IMR-90 (cell line): ENCODE measurements at regions not wholly inside any gene's neighbourhood (a gene's known extent, or its start where the extent isn't known, plus 50 kb on each side); places are given as distances from the start of the nearest gene placed in this dataset.

Experiments
- CEBPB ChIP-seq: IDR thresholded peaks from 2 replicates; pipeline ENCODE4 v1.6.1; 2012; ENCODE audit warnings: low read depth, low read length, improper control_type of control experiment
- ELK1 ChIP-seq: fragments of 150-350 bp; IDR thresholded peaks from 2 replicates; pipeline ENCODE4 v1.6.1; 2016; ENCODE audit warnings: low read depth, mild to moderate bottlenecking, low read length, moderate library complexity, borderline replicate concordance
- MAZ ChIP-seq: IDR thresholded peaks from 2 replicates; pipeline ENCODE4 v1.6.1; 2012; ENCODE audit warnings: low read depth, mild to moderate bottlenecking, low read length, improper control_type of control experiment, moderate library complexity, borderline replicate concordance
- POLR2A ChIP-seq: IDR thresholded peaks from 2 replicates; pipeline ENCODE4 v1.6.1; 2012; ENCODE audit warnings: mild to moderate bottlenecking, low read depth, low read length
- RAD21 ChIP-seq: IDR thresholded peaks from 2 replicates; pipeline ENCODE4 v1.6.1; 2012; ENCODE audit warnings: low read length, improper control_type of control experiment
- RCOR1 ChIP-seq: IDR thresholded peaks from 2 replicates; pipeline ENCODE4 v1.6.1; 2012; ENCODE audit warnings: mild to moderate bottlenecking, low read length, improper control_type of control experiment; ENCODE audit not compliant: insufficient replicate concordance
- RFX5 ChIP-seq: IDR thresholded peaks from 2 replicates; pipeline ENCODE4 v1.8.0; 2012; ENCODE audit warnings: low read depth, mild to moderate bottlenecking, low read length, moderate library complexity
- SMC3 ChIP-seq: fragments of 150-350 bp; IDR thresholded peaks from 2 replicates; pipeline ENCODE4 v1.6.1; 2016; ENCODE audit warnings: low read depth, mild to moderate bottlenecking, antibody characterized with exemption, low read length, moderate library complexity
- TF ChIP-seq, protein P1 (sequence below): conservative IDR thresholded peaks from 2 replicates; pipeline ENCODE4 v1.5.1; 2012; ENCODE audit warnings: mild to moderate bottlenecking, low read depth, low read length, improper control_type of control experiment

DNA sequence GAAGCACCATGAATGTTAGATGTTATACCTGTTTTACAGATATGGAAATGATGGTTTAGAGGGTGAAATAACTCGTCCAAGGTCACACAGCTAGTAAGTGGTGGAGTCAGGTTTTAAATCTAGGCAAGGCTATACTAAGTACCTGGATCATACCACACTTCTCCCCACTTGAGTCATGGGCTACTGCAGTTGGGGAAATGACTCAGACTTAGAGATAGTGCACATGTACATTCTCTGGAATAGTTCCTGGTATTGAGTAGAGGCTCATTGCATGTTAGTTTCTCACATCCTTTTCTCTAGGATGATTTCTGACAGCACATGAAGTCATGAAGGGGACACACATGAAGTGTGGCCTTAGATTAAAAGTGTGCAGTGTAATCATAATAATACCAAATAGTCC, 76.2 kb upstream of the TNFSF11 start:
- TF ChIP-seq MAZ = no peak
- TF ChIP-seq, protein P1, sequence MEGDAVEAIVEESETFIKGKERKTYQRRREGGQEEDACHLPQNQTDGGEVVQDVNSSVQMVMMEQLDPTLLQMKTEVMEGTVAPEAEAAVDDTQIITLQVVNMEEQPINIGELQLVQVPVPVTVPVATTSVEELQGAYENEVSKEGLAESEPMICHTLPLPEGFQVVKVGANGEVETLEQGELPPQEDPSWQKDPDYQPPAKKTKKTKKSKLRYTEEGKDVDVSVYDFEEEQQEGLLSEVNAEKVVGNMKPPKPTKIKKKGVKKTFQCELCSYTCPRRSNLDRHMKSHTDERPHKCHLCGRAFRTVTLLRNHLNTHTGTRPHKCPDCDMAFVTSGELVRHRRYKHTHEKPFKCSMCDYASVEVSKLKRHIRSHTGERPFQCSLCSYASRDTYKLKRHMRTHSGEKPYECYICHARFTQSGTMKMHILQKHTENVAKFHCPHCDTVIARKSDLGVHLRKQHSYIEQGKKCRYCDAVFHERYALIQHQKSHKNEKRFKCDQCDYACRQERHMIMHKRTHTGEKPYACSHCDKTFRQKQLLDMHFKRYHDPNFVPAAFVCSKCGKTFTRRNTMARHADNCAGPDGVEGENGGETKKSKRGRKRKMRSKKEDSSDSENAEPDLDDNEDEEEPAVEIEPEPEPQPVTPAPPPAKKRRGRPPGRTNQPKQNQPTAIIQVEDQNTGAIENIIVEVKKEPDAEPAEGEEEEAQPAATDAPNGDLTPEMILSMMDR = no peak
- TF ChIP-seq RAD21 = no peak
- TF ChIP-seq POLR2A = no peak
- no peak for TF ChIP-seq SMC3
- no peak for TF ChIP-seq RCOR1
- TF ChIP-seq ELK1 = no peak
- TF ChIP-seq RFX5 = no peak
- TF ChIP-seq CEBPB = no peak
